H1 (cell line): ENCODE measurements at regions not wholly inside any gene's neighbourhood (a gene's known extent, or its start where the extent isn't known, plus 50 kb on each side); places are given as distances from the start of the nearest gene placed in this dataset.

Source experiments
- CTCF ChIA-PET: fragments of 300-600 bp; sonication (Branson Sonifier 250); formaldehyde crosslinking; loops from one replicate; lab custom pipeline; 2021; ENCODE audit not compliant: partially characterized antibody; lab: Charles Lee
- POLR2A ChIA-PET: fragments of 300-600 bp; sonication (Branson Sonifier 250); formaldehyde crosslinking; loops from one replicate; lab custom pipeline; 2021; ENCODE audit warnings: inconsistent platforms; ENCODE audit not compliant: partially characterized antibody; lab: Charles Lee
- DNase-seq, 2 experiments: peaks; one replicate each; pipeline versions ENCODE4 v3.0.0 to v3.0.0-alpha.2; 2010 to 2022; ENCODE audit warnings: low spot score in 2 of 2, low read depth in 1 of 2, mixed read lengths in 1 of 2
- FAIRE-seq: peaks from 2 replicates; lab custom pipeline; 2011; peaks lifted over from hg19 to GRCh38; lab: Jason Lieb, UNC
- H2AFZ ChIP-seq: 2 replicates; pipeline ENCODE4 v1.8.1; 2012; ENCODE audit warnings: low read length, inconsistent platforms
- H2AK5ac ChIP-seq: 2 replicates; pipeline ENCODE4 v1.6.1; 2013; ENCODE audit warnings: low read depth, low read length
- H2BK120ac ChIP-seq: replicated peaks from 2 replicates; pipeline ENCODE3; 2013; ENCODE audit warnings: low read depth, low read length, inconsistent platforms
- H2BK12ac ChIP-seq: 2 replicates; pipeline ENCODE4 v1.6.1; 2013; ENCODE audit warnings: low read depth, low read length
- H2BK15ac ChIP-seq: 2 replicates; pipeline ENCODE4 v1.6.1; 2013; ENCODE audit warnings: low read length
- H2BK20ac ChIP-seq: 2 replicates; pipeline ENCODE4 v1.6.1; 2013; ENCODE audit warnings: low read length
- H2BK5ac ChIP-seq: 2 replicates; pipeline ENCODE4 v1.6.1; 2013; ENCODE audit warnings: low read depth, low read length
- H3K14ac ChIP-seq: 2 replicates; pipeline ENCODE4 v1.6.1; 2013; ENCODE audit warnings: inconsistent platforms; ENCODE audit not compliant: insufficient read length
- H3K18ac ChIP-seq: 2 replicates; pipeline ENCODE4 v1.6.1; 2013; ENCODE audit warnings: low read length; ENCODE audit errors: extremely low read depth
- H3K23ac ChIP-seq: 2 replicates; pipeline ENCODE4 v1.6.1; 2013; ENCODE audit warnings: inconsistent platforms; ENCODE audit not compliant: insufficient read length
- H3K23me2 ChIP-seq: 2 replicates; pipeline ENCODE4 v1.6.1; 2013; ENCODE audit warnings: low read depth, low read length
- H3K27ac ChIP-seq: 2 replicates; pipeline ENCODE4 v1.6.1; 2011; ENCODE audit warnings: low read depth, low read length, inconsistent platforms
- H3K27me3 ChIP-seq, 4 experiments: replicated peaks in 1 of 4; 1 replicate in 1 of 4; 2 replicates in 3 of 4; pipeline versions ENCODE4 v1.6.1 to v1.8.1; 2011 to 2013; ENCODE audit warnings: low read length in 3 of 4, mild to moderate bottlenecking in 3 of 4, inconsistent platforms in 2 of 4, mixed read lengths in 2 of 4, moderate library complexity in 1 of 4; ENCODE audit not compliant: control insufficient read depth in 3 of 4, insufficient read depth in 3 of 4; ENCODE audit errors: extremely low read depth in 1 of 4
- H3K36me3 ChIP-seq, 4 experiments: 2 replicates each; pipeline versions ENCODE4 v1.6.1 to v1.8.1; 2011 to 2013; ENCODE audit warnings: mild to moderate bottlenecking in 4 of 4, low read length in 3 of 4, moderate library complexity in 2 of 4, control low read depth in 1 of 4, inconsistent platforms in 1 of 4; ENCODE audit not compliant: insufficient read depth in 4 of 4, control insufficient read depth in 2 of 4
- H3K4ac ChIP-seq: replicated peaks from 2 replicates; pipeline ENCODE3; 2013; ENCODE audit warnings: low read length, low read depth, mixed read lengths, inconsistent platforms; ENCODE audit not compliant: insufficient read length
- H3K4me1 ChIP-seq, 4 experiments: replicated peaks in 1 of 4; 1 replicate in 1 of 4; 2 replicates in 3 of 4; pipeline versions ENCODE4 v1.6.1 to v1.8.1; 2011 to 2013; ENCODE audit warnings: low read length in 3 of 4, inconsistent platforms in 2 of 4, mixed read lengths in 1 of 4; ENCODE audit not compliant: insufficient read depth in 4 of 4, control insufficient read depth in 3 of 4
- H3K4me2 ChIP-seq, 2 experiments: 2 replicates each; pipeline versions ENCODE4 v1.6.1 to v1.8.1; 2011 to 2013; ENCODE audit warnings: low read depth in 2 of 2, low read length in 2 of 2, control low read depth in 1 of 2, inconsistent platforms in 1 of 2, mild to moderate bottlenecking in 1 of 2; ENCODE audit not compliant: insufficient read depth in 1 of 2
- H3K4me3 ChIP-seq, 4 experiments: fragments of 200-600, 300-600 bp in 1 of 4; sonication (generic), shearing (Covaris generic), sonication (Bioruptor Twin) in 1 of 4; 2 replicates each; pipeline versions ENCODE4 v1.5.1 to v1.8.1; 2011 to 2016; ENCODE audit warnings: low read length in 4 of 4, low read depth in 3 of 4, control low read depth in 2 of 4, inconsistent platforms in 2 of 4, mild to moderate bottlenecking in 2 of 4, mixed read lengths in 1 of 4, moderate library complexity in 1 of 4; ENCODE audit not compliant: insufficient read depth in 2 of 4; ENCODE audit errors: extremely low read depth in 1 of 4
- H3K56ac ChIP-seq: replicated peaks from 2 replicates; pipeline ENCODE3; 2013; ENCODE audit warnings: low read depth, mild to moderate bottlenecking, mixed read lengths, low read length, inconsistent platforms; ENCODE audit not compliant: insufficient read length
- H3K79me1 ChIP-seq: 2 replicates; pipeline ENCODE4 v1.6.1; 2013; ENCODE audit warnings: low read depth, low read length, control low read depth
- H3K79me2 ChIP-seq, 2 experiments: 2 replicates each; pipeline versions ENCODE4 v1.6.1 to v1.8.1; 2012 to 2013; ENCODE audit warnings: low read length in 2 of 2, mild to moderate bottlenecking in 2 of 2, inconsistent platforms in 1 of 2; ENCODE audit not compliant: insufficient read depth in 2 of 2, control insufficient read depth in 1 of 2
- H3K9ac ChIP-seq, 4 experiments: replicated peaks in 1 of 4; 1 replicate in 1 of 4; 2 replicates in 3 of 4; pipeline versions ENCODE4 v1.6.1 to v1.8.1; 2011 to 2013; ENCODE audit warnings: low read depth in 3 of 4, low read length in 3 of 4, control low read depth in 2 of 4, mild to moderate bottlenecking in 2 of 4, moderate library complexity in 2 of 4, inconsistent platforms in 1 of 4; ENCODE audit errors: extremely low read depth in 1 of 4
- H3K9me3 ChIP-seq, 2 experiments: 2 replicates each; pipeline versions ENCODE4 v1.6.1 to v1.8.1; 2012 to 2013; ENCODE audit warnings: mild to moderate bottlenecking in 2 of 2, moderate library complexity in 2 of 2, control low read depth in 1 of 2, inconsistent platforms in 1 of 2, low read depth in 1 of 2, low read length in 1 of 2, mixed read lengths in 1 of 2; ENCODE audit not compliant: insufficient read depth in 2 of 2
- H4K20me1 ChIP-seq, 2 experiments: replicated peaks in 1 of 2; 2 replicates each; pipeline versions ENCODE3 to v1.8.1; 2011 to 2013; ENCODE audit warnings: inconsistent platforms in 2 of 2, low read length in 2 of 2, mild to moderate bottlenecking in 1 of 2; ENCODE audit not compliant: insufficient read depth in 2 of 2, control insufficient read depth in 1 of 2
- H4K5ac ChIP-seq: 2 replicates; pipeline ENCODE4 v1.6.1; 2013; ENCODE audit warnings: low read length, low read depth, mixed read lengths, inconsistent platforms; ENCODE audit not compliant: insufficient read length
- H4K8ac ChIP-seq: 2 replicates; pipeline ENCODE4 v1.8.0; 2013; ENCODE audit warnings: mild to moderate bottlenecking, moderate library complexity, low read length, inconsistent platforms; ENCODE audit not compliant: insufficient read depth; ENCODE audit errors: extremely low read depth
- H4K91ac ChIP-seq: replicated peaks from 2 replicates; pipeline ENCODE3; 2013; ENCODE audit warnings: low read length, mixed read lengths, inconsistent platforms; ENCODE audit not compliant: insufficient read length
- BACH1 ChIP-seq: IDR thresholded peaks from 2 replicates; pipeline ENCODE4 v1.6.1; 2012; ENCODE audit warnings: low read length, improper control_type of control experiment
- BRCA1 ChIP-seq: IDR thresholded peaks from 2 replicates; pipeline ENCODE4 v1.6.1; 2012; ENCODE audit warnings: low read depth, low read length, improper control_type of control experiment
- GTF2F1 ChIP-seq: IDR thresholded peaks from 2 replicates; pipeline ENCODE4 v1.6.1; 2012; ENCODE audit warnings: low read depth, low read length, improper control_type of control experiment, borderline replicate concordance
- HDAC2 ChIP-seq, 2 experiments: fragments of 300-600 bp in 1 of 2; sonication (generic) in 1 of 2; IDR thresholded peaks; 2 replicates each; pipeline ENCODE4 v1.6.1; 2011 to 2012; ENCODE audit warnings: low read depth in 2 of 2, low read length in 2 of 2, mild to moderate bottlenecking in 2 of 2, moderate library complexity in 2 of 2, borderline replicate concordance in 1 of 2, inconsistent platforms in 1 of 2
- HDAC6 ChIP-seq: IDR thresholded peaks from one replicate; pipeline ENCODE4 v1.7.1; 2012; ENCODE audit warnings: low read depth, mild to moderate bottlenecking, inconsistent platforms, low read length, moderate library complexity
- JUN ChIP-seq: IDR thresholded peaks from 2 replicates; pipeline ENCODE4 v1.6.1; 2011; ENCODE audit warnings: low read depth, mild to moderate bottlenecking, improper control_type of control experiment, low read length
- KDM5A ChIP-seq: fragments of 200-600 bp; IDR thresholded peaks from 2 replicates; pipeline ENCODE4 v1.7.1; 2012; ENCODE audit warnings: mild to moderate bottlenecking, low read length, inconsistent platforms, mixed read lengths
- MAX ChIP-seq: IDR thresholded peaks from 2 replicates; pipeline ENCODE4 v1.6.1; 2012; ENCODE audit warnings: inconsistent platforms
- POLR2AphosphoS5 ChIP-seq: IDR thresholded peaks from 2 replicates; pipeline ENCODE4 v1.6.1; 2011; ENCODE audit warnings: low read depth, low read length
- RXRA ChIP-seq: IDR thresholded peaks from 2 replicates; pipeline ENCODE4 v1.6.1; 2011; ENCODE audit warnings: low read depth, mild to moderate bottlenecking, low read length, moderate library complexity; ENCODE audit not compliant: insufficient read depth
- SRF ChIP-seq: IDR thresholded peaks from 2 replicates; pipeline ENCODE4 v1.6.1; 2011; ENCODE audit warnings: mild to moderate bottlenecking, low read depth, low read length, moderate library complexity
- TAF1 ChIP-seq: IDR thresholded peaks from 2 replicates; pipeline ENCODE4 v1.6.1; 2011; ENCODE audit warnings: mild to moderate bottlenecking, low read depth, low read length
- TCF12 ChIP-seq: IDR thresholded peaks from 2 replicates; pipeline ENCODE4 v1.6.1; 2011; ENCODE audit warnings: low read depth, mild to moderate bottlenecking, low read length
- USF2 ChIP-seq: IDR thresholded peaks from 2 replicates; pipeline ENCODE4 v1.6.1; 2011; ENCODE audit warnings: low read length, improper control_type of control experiment
- YY1 ChIP-seq: IDR thresholded peaks from 2 replicates; pipeline ENCODE4 v1.6.1; 2011; ENCODE audit warnings: low read depth, mild to moderate bottlenecking, low read length
- WGBS, 2 experiments: shearing (Covaris generic) in 1 of 2; methylation state at CpG; one replicate each; pipeline versions ENCODE4 v1.1.6 to v1.1.7; 2013 to 2015; ENCODE audit warnings: low lambda C conversion rate in 2 of 2, mixed read lengths in 2 of 2, inconsistent platforms in 1 of 2, low coverage in 1 of 2, missing lambda C conversion rate in 1 of 2; ENCODE audit not compliant: insufficient replicate concordance in 2 of 2, insufficient coverage in 1 of 2, insufficient read length in 1 of 2; ENCODE audit errors: extremely low coverage in 1 of 2, missing lambda C conversion rate in 1 of 2; 5-methylcytosine and 5-hydroxymethylcytosine counted together

GRCh38 chr2:125543968-125544514 lies 1111.9 kb upstream of the GYPC start:
- H3K4ac ChIP-seq = no peak overlapping the region
- no peaks in the 10 kb centered on the region for H3K23me2 ChIP-seq
- WGBS, 2 experiments = 100% methylated on average over 1 of the region's 1 CpG
- H3K36me3 ChIP-seq = no peaks in the 10 kb centered on the region
- H2BK120ac ChIP-seq = no peak overlapping the region
- H4K91ac ChIP-seq = no peak overlapping the region
- H4K20me1 ChIP-seq = no peaks in the 10 kb centered on the region
- H3K23ac ChIP-seq = no peak overlapping the region
- no peak overlapping the region for H2BK5ac ChIP-seq
- H2AFZ ChIP-seq = no peak overlapping the region
- H2AK5ac ChIP-seq = no peak overlapping the region
- no peak overlapping the region for H3K14ac ChIP-seq
- DNase-seq (no peak), FAIRE-seq (no peak)
- H3K27me3 ChIP-seq = no peaks in the 10 kb centered on the region
- no peak overlapping the region for H2BK15ac ChIP-seq
- H3K9me3 ChIP-seq = no peaks in the 10 kb centered on the region
- no peak overlapping the region for H4K8ac ChIP-seq
- no peak overlapping the region for H3K18ac ChIP-seq
- H4K5ac ChIP-seq = no peak overlapping the region
- POLR2A ChIA-PET = no interaction called here
- H2BK12ac ChIP-seq = no peak overlapping the region
- H3K79me1 ChIP-seq = no peaks in the 10 kb centered on the region
- H3K79me2 ChIP-seq = no peaks in the 10 kb centered on the region
- no peak overlapping the region for H3K4me3 ChIP-seq
- no peak overlapping the region for H3K4me2 ChIP-seq
- no peak overlapping the region for H3K9ac ChIP-seq
- no peak overlapping the region for H3K56ac ChIP-seq
- H3K27ac ChIP-seq = no peak overlapping the region
- CTCF ChIA-PET = no interaction called here
- no peak overlapping the region for H2BK20ac ChIP-seq
- no peaks in the 10 kb centered on the region for H3K4me1 ChIP-seq
- TF ChIP-seq SRF (no peak), JUN (no peak), KDM5A (no peak), GTF2F1 (no peak), BACH1 (no peak), USF2 (no peak), POLR2AphosphoS5 (no peak), MAX (no peak), YY1 (no peak), HDAC2 (IDR thresholded peaks at IDR 0.05; ENCODE audit: borderline replicate concordance in 1 of 2, low read depth in 2 of 2, low read length in 2 of 2) (no peak), HDAC6 (no peak), TAF1 (no peak), RXRA (no peak), TCF12 (no peak), BRCA1 (no peak)
